AG09309 (cell line): ENCODE measurements at regions not wholly inside any gene's neighbourhood (a gene's known extent, or its start where the extent isn't known, plus 50 kb on each side); places are given as distances from the start of the nearest gene placed in this dataset.

Experiments used
- DNase-seq: peaks from one replicate; pipeline ENCODE4 v3.0.0-alpha.2; 2010; ENCODE audit warnings: low read depth
- H3K4me3 ChIP-seq: 2 replicates; pipeline ENCODE4 v1.5.1; 2011; ENCODE audit warnings: mild to moderate bottlenecking, low read depth, low read length, moderate library complexity; ENCODE audit not compliant: control insufficient read depth
- CTCF ChIP-seq: IDR thresholded peaks from 2 replicates; pipeline ENCODE4 v1.5.1; 2011; ENCODE audit warnings: mild to moderate bottlenecking, low read depth, low read length, inconsistent platforms; ENCODE audit not compliant: insufficient read depth, control insufficient read depth; ENCODE audit errors: missing control alignments

DNA sequence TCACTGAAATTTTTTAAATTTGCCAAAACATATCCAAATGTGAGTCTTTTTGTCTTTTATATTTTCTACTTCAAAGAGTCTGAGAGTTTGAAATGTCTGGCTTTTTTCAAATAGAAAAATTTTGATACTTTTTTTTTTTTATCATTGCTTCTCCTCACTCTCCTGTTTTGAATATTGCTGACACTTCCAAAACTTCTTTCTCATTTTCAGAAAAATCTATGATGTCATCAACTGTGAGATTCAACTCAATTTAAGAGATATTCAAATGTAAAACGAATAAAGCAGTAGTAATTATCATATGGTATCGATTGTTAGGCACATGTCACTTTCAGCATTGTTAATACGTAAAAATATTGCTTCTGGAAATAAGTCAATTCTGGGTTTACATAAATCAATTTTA, 505.8 kb upstream of the STEAP1 start:
- H3K4me3 ChIP-seq, result no peak overlapping the region
- no peak for DNase-seq
- TF ChIP-seq CTCF, result no peak

GRCh38 chr7:89655946-89656345, 498.3 kb upstream of the STEAP1 start:
- no peak overlapping the region for H3K4me3 ChIP-seq
- TF ChIP-seq CTCF, result no peak
- DNase-seq, result no peak

GRCh38 chr7:89661876-89662275, 492.4 kb upstream of the STEAP1 start:
- no peak overlapping the region for H3K4me3 ChIP-seq
- no peak for TF ChIP-seq CTCF
- DNase-seq, result no peak

DNA sequence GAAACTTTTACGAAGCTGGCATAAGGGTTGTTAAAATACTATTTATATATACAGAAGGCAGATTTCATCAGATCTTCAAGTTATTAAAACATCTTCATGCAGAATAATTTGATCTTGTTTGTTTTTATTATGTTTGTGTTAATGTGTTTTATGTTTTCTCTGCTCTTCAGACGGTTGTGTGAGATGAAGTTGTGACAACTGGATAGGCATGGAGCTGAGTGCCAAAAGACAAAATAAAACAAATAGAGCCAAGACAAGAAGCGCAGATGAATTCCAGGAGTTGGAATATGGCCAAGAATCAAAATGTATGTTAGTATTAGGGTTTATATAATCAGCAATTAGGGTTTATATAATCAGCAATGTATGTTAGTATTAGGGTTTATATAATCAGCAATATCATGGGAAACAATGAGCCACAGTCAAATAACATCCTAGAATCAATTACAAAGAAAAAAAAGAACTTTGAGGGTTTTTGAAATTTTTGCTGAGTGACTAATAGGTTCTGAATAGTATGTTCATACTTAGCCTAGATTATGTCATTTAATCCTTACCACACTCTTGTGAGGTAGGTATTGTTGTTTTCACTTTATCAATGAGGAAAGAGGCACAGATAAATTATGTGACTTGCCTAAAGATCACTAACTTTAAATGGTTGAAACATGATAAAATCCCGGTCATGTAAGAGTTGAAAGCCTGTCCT, 488.0 kb upstream of the STEAP1 start:
- no peak for DNase-seq
- no peak overlapping the region for H3K4me3 ChIP-seq
- no peak for TF ChIP-seq CTCF

GRCh38 chr7:89680161-89680560, 474.1 kb upstream of the STEAP1 start:
- DNase-seq, result no peak
- no peak overlapping the region for H3K4me3 ChIP-seq
- no peak for TF ChIP-seq CTCF

GRCh38 chr7:89681448-89681847, 472.8 kb upstream of the STEAP1 start:
- TF ChIP-seq CTCF, result no peak
- no peak overlapping the region for H3K4me3 ChIP-seq
- DNase-seq, result no peak
